ENCODE measurements at regions not wholly inside any gene's neighbourhood (a gene's known extent, or its start where the extent isn't known, plus 50 kb on each side); places are given as distances from the start of the nearest gene placed in this dataset.

DNA sequence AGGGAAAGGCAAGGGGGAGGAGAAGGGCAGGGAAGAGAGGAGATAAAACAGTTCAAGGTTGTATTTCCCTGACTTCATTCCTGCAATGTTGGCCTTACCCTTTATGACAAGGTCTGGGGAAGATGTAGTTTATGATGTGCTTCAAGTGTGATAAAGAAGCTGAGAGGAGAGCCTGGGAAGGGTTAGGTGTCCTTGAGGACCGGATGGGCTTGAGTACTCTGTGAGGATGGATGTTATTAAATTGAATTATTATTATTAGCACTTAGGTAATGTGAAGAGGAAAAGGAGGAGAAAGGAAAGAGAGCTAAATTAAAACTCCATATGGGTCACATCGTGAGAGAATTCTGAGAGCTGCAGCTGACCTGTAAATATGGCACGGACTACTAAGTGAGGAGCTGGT is 719.4 kb upstream of the CELF4 start:
- Histone ChIP-seq H3K36me3 (no peaks in the 10 kb centered on the region), H3K4me1 (no peaks in the 10 kb centered on the region), H3K27me3 (replicated peaks in 1 of 7) (no peaks in the 10 kb centered on the region), H3K4me3 (no peak overlapping the region), H3K9me3 (peaks cover 0 to 20% (median 0%) of the 10 kb centered on the region in 8 donors), H3K27ac (no peak overlapping the region)
- TF ChIP-seq POLR2AphosphoS5 (IDR thresholded peaks at IDR 0.05) (no peak), POLR2A (IDR thresholded peaks at IDR 0.05) (no peak), CTCF (IDR thresholded peaks at IDR 0.05 in 8 of 11, conservative IDR thresholded peaks at IDR 0.05 in 3 of 11) (no peak)
- intact Hi-C loops (cut with DNase I; ENCODE audit: low total_unique reads): no loop called here
- WGBS, 5 donors: 53 to 86% (median 66%) methylated on average over 3 of the region's 3 CpGs
- DNase-seq: no peak

- Histone ChIP-seq H3K27me3 (replicated peaks in 1 of 7) (no peaks in the 10 kb centered on the region), H3K4me1 (no peaks in the 10 kb centered on the region), H3K9me3 (peaks cover 0 to 10% (median 0%) of the 10 kb centered on the region in 8 donors), H3K27ac (no peak overlapping the region), H3K4me3 (no peak overlapping the region), H3K36me3 (no peaks in the 10 kb centered on the region)
- intact Hi-C loops (cut with DNase I; ENCODE audit: low total_unique reads): no loop called here
- no peak for TF ChIP-seq POLR2A (IDR thresholded peaks at IDR 0.05)
- no peak for TF ChIP-seq POLR2AphosphoS5 (IDR thresholded peaks at IDR 0.05)
- TF ChIP-seq CTCF (IDR thresholded peaks at IDR 0.05 in 8 of 11, conservative IDR thresholded peaks at IDR 0.05 in 3 of 11): no peak
- DNase-seq: no peak
- 31 to 86% (median 80%) methylated on average over 2 of the region's 2 CpGs for WGBS, 5 donors
Observed at GRCh38 chr18:38263066-38263465, 697.5 kb upstream of the CELF4 start.

- H3K9me3 ChIP-seq: peaks cover 0 to 6% (median 0%) of the 10 kb centered on the region in 8 donors
- no peak overlapping the region for H3K27ac ChIP-seq
- no peak for TF ChIP-seq CTCF (IDR thresholded peaks at IDR 0.05 in 8 of 11, conservative IDR thresholded peaks at IDR 0.05 in 3 of 11)
- TF ChIP-seq POLR2A (IDR thresholded peaks at IDR 0.05): no peak
- TF ChIP-seq POLR2AphosphoS5 (IDR thresholded peaks at IDR 0.05): no peak
- H3K27me3 ChIP-seq (replicated peaks in 1 of 7): no peaks in the 10 kb centered on the region
- DNase-seq: no peak
- intact Hi-C loops (cut with DNase I; ENCODE audit: low total_unique reads): no loop called here
- no peaks in the 10 kb centered on the region for H3K4me1 ChIP-seq
- H3K36me3 ChIP-seq: no peaks in the 10 kb centered on the region
- no peak overlapping the region for H3K4me3 ChIP-seq
Observed at GRCh38 chr18:38262661-38263060, 697.1 kb upstream of the CELF4 start.

DNA sequence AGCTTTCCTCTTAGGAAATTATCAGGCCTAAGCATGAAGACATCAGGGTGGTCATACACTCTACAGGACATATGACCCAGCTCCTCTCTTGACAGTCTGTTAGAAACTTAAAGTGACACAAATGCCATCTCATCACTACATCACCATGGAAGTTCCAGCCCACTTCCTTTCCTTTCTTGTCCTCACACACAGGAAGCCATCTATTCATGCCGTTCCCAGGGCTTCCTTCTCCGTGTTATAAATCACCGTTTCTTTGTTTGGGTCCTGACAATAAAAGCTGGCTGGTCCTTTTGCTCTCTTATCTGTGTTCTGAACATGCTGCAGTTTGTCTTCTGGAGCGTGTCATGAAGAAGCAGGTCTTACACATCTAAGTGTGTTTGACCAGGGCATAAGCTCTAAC is 692.1 kb upstream of the CELF4 start:
- Histone ChIP-seq H3K4me1 (no peaks in the 10 kb centered on the region), H3K36me3 (no peaks in the 10 kb centered on the region), H3K4me3 (no peak overlapping the region), H3K27me3 (replicated peaks in 1 of 7) (no peaks in the 10 kb centered on the region), H3K9me3 (no peaks in the 10 kb centered on the region), H3K27ac (no peak overlapping the region)
- intact Hi-C loops (cut with DNase I; ENCODE audit: low total_unique reads): no loop called here
- TF ChIP-seq POLR2A (IDR thresholded peaks at IDR 0.05) (no peak), CTCF (IDR thresholded peaks at IDR 0.05 in 8 of 11, conservative IDR thresholded peaks at IDR 0.05 in 3 of 11) (no peak), POLR2AphosphoS5 (IDR thresholded peaks at IDR 0.05) (no peak)
- WGBS, 5 donors: 12 to 15% (median 13%) methylated on average over 4 of the region's 4 CpGs
- DNase-seq: no peak
